NCI-H345 treated with DMSO at 0.1 percent for 48 hours (cell line): ENCODE measurements at regions not wholly inside any gene's neighbourhood (a gene's known extent, or its start where the extent isn't known, plus 50 kb on each side); places are given as distances from the start of the nearest gene placed in this dataset.
"Not testable (repeated sequence)": the region's sequence is repeated elsewhere in the genome, so short reads cannot be mapped to it uniquely, and the experiment has no call there.

Source experiments
- DNase-seq: peaks from one replicate; lab custom pipeline; 2025; ENCODE audit not compliant: unreplicated experiment; lab: John Stamatoyannopoulos, UW

DNA sequence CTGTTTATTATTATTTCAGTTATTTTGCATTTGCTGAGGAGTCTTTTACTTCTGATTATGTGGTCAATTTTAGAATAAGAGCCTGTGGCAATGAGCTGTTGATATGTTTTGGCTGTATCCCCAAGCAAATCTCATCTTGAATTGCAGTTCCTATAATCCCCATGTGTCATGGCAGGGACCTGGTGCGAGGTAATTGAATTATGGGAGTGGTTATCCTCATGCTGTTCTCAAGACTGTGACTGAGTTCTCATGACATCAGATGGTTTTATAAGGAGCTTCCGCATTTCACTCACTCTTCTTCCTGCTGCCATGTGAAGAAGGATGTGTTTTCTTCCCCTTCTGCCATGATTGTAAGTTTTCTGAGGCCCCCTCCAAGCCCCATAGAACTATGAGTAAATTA, 114.9 kb upstream of the SLCO6A1 start:
- DNase-seq = no peak

DNA sequence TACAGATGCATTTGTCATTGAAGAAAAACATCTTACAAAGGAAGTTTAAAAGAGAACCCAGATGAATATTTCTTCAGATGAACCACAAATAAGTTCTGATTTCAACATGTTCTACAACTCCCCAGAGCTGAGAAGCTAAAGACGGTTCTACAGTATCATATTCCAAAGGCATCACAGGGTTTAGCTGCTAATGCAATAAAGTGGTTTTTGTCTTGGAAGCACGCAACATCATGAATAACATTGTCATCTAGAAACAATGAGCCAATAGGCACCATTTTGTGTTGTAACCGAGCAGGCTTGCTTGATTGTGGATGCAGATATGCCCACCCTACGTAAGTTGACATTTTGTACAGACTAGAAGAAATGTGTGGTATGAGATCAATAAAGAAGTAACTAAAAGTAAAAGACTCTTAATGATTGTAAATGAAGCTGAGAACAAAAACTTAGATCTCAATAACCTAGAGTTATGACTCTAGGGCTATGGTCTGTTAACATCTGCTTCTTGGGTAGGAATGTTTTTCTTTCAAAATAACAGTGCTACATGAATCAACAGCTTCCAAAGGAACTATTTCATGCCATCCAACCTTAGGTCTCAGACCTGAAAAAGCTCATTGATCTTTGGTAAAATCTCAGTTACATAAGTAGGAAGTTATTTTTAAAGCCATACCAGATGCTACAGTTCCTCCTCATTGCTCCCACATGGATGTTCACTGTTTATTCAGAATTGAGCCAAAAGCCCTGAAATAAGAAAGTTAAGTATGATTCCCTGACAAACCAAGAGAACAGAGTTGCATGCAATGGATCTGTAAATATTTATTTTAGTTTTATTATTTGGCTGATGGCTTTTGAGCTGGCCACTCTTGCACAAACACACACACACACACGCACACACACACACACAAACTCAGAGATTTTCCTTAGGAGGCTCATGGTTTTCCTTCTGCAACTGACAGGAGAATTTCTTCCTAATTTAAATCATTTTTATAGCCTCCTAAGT, 118.7 kb upstream of the SLCO6A1 start:
- no peak for DNase-seq

DNA sequence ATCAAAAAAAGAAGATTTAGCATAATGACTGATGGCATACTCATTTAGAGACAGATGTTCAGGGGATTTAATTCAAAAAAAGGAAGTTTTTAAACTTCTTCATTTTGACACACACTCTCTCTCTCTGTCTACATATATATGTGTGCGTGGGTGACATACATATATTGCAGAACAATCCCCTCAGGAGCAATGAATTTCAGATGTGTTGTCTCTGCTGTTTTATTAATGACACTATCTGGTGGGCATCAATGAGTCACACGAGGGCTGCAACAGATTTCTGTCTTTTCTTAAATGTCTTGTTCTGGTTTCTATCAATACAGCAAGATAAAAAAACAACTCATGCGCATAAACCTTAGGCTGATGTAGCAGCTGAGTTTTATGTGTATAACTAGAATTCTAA, 123.5 kb upstream of the SLCO6A1 start:
- no peak for DNase-seq

DNA sequence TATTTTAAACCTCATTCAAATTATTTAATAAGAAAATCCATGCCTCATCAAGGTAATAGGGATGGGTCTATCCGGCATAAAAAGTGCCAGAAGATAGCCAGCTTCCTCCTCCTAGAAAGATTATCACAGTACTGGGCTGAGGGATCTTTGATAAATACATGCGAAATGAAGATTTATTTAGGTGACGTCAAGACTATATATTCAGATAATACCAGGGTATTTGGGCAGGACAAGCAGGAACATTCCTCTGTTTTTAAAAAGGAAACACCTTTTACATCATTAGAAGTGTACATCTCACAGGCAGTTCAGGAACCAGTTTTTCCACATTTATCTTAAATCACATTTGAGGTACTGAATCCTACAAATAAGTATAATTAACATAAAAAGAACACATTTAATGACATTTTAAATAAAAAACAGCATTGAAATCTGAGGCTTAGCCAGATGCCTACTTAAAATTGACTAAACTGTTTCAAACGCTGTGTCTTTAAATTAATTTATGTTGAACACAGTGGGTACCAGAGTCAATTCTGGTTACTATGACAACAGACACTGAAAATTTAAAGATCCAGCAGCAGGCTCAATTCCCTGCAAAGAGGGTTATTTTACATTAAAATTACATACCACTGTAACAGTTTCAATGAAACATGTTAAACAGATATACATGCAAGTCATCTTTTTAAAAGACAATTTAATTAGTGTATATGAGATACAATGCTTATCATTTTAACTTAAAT, 124.7 kb upstream of the SLCO6A1 start:
- no peak for DNase-seq

DNA sequence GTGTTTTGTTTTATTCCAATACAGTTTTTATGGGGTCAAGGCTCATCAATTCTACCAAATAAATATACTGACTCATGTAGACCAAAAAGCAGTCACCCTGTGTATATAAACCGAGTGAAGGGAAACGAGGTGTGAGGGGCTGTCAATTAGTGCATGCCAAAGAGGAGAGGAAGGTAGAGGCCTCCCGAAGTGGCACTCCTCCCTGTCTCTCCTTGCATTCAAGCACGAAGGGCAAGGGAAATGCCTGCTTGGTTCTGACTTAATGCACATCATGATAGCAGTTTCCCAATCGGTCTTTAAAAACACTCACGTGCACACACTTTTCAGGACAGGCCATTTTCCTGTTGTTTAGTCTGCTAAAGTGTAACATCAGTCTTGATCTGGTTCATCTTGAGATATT, 125.6 kb upstream of the SLCO6A1 start:
- DNase-seq = no peak

DNA sequence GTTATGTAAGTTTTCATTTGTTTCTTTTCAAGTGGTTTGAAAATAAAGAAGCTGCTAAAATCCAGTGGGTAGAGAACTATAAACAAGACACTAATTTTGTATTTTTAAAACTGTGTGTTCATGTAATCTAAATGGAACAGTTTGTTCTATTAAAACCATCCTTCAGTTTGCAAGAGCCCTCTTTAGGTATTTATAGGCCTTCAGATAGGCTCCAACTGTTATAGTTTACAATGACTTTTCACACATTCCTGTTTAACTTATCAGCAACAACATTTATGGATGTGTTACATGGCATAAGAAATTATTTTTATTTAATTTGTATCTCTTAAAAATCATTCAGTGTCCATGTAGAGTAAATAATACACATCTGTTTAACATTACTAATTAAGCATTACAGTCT, 126.7 kb upstream of the SLCO6A1 start:
- no peak for DNase-seq

DNA sequence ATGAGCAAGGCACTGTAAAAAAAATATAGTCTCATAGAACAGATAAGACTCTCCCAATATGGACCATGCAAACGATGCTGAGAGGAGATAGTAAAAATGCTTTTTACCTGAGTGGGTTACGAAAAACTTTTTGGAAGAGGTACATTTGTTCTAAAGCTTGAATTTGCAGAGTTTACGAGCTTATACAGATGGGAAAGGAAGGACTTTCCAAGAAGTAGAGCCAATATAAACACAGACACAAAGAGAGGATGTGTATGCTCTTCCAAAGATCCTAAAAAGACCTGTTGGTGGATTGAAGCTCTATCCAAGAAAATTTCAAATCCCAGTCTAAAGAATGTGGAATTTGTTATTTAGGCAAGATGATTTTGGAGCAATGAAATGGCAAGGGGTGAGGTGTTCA, 127.1 kb upstream of the SLCO6A1 start:
- DNase-seq = no peak

DNA sequence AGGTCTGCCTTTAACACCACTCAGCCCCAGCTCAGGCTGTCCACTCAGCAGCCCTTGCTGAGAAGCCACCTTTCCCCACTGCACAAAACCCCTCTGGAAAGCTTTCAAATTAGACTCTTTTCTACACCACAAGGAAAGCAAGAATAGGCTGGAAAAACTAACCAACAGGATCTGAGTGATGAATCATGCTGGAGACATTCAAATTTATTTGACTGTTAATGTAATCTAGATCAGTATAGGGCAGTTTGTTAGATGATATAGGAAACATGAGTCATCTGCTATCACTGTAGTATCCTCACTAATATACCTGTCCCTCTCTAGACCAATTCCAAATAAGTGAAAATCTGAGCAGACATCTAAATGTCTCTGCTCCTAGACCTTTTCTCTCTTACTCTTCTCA, 127.8 kb upstream of the PAM start:
- no peak for DNase-seq

DNA sequence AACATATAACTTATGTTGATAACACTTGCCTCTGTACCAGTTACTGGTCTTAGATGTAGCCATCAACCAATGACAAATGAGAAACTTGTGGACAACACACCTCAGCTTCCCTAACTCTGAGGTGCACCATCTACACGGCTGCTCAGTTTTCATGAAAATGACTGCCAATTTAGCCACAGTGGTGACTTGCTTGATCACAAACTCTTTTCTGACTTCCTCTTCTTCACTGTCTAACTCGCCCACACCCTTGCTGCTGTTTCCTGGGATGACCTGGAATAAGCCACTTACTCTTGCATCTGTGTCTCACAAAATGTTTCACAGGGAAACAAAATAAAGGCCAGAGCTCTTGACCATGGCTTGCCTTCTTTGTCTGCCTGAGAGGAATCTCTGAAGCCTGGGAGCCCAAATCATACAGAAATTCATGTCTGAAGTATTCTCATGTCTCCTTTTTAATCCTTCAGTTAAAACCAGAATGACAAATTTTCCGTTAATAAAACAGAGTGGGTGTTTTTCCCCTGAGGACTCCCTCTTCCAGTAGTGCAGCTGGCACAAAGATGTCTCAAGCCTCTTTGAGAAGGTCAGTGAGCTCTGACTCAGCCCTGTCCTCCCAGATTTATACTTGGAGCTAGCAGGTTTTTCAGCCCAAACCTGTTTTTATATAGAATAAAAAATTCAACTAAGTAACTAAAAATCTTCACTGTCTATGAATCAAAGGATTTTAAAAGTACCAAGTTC, 126.5 kb upstream of the PAM start:
- DNase-seq = no peak

DNA sequence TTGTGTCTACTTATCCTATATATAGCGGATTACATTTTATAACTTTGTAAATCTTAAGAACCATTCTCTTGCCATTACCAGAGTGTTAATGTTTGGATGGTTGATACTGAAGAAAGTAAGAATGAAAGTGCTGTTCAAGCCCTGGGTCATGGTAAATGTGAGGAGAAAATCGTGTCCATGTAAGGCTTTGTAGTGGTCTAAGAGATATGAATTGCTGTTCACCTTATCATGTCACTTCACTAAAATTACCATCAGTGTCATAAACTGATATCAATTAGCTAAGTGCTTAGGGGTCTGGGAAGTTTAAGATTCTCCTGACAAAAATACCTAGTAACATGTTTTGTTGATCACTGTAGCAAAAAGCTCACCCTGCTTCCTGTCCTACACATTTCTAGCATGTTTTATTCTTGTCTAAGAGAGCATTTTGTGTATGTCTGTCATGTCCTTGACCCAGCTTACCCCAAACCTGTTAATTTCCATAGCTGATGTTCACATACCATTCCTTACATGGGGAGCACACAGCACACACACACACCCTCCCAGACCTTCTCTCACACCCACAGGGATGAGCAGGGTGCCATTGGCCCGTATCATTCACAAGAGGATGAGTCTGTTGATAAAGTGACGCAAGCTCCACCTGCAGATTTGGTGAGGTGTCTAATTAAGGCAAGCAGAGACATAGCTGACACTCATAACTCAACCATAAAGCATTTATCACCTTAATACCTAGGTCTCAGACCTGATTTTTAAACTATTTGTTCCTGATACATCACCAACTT, 125.1 kb upstream of the PAM start:
- no peak for DNase-seq

DNA sequence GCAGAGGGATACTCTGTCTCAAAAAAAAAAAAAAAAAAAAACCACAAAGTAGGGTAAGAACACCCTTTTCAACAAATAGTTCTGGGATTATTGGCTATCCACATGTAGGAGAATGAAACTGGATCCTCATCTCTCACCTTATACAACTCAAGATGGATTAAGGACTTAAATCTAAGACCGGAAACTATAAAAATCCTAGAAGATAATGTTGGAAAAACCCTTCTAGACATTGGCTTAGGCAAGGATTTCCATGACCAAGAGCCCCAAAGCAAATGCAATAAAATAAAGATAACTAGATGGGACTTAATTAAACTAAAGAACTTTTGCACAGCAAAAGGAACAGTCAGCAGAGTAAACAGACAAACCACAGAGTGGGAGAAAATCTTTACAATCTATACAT, 119.7 kb upstream of the PAM start:
- not testable (repeated sequence) for DNase-seq

DNA sequence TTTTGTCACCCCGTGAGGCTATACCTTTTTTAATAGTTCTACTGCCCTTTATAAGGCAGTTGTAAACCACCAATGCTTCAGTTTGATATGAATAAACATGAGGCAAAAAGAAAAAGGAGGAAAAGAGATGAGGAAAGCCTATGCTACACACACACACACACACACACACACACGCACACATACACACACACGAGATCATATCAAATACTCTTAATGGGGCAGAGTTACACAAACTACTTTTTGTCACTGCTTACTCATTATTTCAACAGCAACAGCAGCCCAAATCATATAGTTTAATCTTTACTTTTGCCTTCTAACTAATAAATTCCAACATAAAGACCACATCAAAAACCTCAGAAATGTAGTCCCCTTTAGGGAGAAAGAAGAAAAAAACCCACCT, 116.8 kb upstream of the PAM start:
- DNase-seq = no peak

DNA sequence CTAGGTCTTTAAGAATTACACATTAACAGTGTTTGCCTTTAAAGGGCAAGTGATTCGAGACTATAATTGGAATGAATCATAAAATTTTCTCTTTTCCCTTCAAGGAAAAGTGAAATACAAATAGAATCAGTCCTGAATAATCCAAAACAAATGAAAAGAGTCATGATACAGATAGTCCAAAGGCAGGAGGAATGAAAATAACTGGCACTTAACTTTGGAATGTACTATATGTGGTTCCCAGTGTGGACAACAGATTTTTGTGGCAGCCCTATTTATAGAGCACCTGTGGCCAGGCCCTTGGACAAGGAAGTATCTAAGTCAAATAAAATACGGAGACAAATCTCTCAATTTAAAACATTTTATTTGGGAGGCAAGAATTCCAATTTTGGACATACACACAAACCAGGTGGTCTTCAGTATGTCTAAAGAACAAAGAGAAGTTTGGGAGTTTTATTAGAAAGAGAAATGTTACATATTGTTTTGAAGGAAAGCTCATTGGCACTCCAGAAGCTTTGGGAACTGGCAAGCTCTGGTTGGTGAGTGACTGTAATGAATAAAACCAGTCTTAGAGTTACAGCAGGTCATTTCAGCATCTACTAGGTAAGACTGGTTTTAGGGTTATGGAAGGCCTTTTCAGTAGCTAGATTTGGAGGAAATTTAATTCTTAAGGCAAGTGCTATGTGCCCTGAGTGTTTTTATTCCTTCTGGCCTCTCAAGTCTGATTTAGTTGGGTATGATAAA, 116.0 kb upstream of the PAM start:
- no peak for DNase-seq

DNA sequence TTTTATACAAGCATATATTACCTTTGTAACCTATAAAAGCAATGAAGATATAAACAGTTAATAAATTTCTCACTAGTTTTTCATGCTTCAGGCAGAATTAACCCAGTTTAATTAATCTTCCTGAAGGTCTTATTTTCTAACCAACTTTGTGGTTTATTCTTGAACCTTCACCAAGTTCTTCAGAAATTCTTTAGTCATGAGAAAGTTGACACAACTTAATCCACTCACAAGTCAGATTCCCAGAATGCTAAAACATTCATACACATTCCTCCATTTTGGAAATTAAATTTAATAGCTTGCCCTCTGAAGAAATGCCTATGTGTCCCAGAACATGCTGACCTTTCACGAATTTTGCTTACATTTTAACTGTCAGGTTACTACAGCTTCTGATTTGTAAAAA, 105.4 kb upstream of the PAM start:
- DNase-seq = no peak

DNA sequence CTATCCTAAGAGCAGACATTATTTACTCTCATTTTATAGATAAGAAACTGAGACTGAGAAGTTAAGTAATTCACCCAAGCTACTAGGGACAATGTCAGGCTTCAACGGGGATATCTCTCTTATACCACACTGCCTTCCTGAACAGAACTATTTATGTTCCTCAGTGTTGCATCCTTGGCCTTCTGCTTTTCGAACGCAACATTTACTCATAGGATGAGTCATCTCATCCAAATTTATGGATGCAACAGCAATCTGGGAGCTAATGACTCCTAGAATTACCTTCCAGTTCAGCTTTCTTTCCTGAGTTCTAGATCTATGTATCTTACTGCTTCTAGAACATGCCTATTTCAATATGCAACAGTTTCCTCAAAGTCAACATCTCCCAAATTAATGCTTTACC, 103.6 kb upstream of the PAM start:
- no peak for DNase-seq

DNA sequence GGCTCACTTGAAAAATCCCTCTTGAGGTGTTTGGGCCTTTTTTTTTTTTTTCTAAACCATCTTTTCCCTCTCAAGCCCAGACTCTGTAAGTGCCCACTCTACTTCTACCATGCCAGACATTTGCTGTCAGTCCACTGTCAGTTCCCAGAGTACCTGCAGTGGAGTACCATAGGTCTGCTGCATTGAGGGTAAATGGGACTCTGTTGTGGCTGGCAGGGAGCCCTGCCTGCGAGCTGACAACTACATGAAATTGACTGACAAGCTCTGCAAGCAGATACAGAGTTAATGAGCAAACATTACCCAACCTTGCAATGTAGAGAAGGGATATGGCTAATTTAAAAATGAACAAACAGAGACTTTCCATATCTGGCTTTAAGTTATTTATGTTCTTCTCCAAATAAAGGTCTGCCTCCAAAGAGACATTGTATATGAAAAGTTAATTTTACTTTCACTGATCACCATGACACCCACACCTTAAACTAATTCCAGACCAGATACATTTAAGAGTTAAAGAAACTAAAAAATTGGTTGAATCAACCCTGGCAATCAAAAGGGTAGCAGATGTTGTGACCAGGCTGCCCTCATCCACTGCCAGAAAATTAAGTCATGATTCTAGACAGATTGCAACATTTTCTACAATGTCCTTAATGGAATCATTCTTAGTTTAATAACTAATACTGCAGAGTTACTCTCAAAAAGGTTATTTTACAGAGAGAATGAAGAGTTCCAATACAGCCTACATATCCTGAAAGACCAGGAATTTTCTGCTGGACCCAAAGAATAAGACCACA, 100.4 kb upstream of the PAM start:
- DNase-seq = peak; percentile 12

DNA sequence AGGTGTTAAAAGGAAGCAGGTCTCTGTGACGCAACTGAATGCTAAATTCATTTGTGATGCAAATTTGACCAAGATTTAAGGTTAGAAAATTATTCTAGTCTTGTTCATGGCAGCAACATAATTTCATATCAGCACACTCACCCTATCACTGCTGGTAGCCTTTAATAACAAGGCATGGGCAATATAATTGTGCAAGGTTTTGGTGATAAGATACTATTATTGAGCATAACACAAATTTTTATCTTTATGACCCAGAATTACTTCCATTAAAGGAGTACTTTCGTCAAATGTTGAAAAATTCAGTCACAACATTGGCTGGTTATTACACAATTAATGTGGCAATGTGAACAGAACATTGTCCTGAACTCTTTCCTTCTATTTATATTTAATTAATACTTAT, 96.0 kb upstream of the PAM start:
- no peak for DNase-seq

DNA sequence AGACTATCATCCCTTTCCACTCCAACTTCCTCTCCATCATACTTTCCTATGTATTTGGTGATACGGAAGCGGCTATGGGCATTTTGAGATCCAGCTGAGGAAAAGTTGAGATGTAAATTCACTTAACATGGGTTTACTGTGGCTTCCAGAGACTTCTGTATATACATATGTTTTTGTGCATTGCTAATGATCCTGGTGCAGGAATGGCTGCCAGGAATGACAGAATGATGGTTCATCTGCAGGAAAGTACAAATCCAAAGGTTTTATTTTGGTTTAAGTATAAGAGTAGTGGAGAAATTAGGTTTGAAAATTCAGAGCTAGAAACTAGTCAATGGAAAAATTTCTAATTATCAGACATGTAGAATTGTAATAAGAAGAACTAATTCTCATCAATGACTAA, 95.0 kb upstream of the PAM start:
- DNase-seq = no peak

DNA sequence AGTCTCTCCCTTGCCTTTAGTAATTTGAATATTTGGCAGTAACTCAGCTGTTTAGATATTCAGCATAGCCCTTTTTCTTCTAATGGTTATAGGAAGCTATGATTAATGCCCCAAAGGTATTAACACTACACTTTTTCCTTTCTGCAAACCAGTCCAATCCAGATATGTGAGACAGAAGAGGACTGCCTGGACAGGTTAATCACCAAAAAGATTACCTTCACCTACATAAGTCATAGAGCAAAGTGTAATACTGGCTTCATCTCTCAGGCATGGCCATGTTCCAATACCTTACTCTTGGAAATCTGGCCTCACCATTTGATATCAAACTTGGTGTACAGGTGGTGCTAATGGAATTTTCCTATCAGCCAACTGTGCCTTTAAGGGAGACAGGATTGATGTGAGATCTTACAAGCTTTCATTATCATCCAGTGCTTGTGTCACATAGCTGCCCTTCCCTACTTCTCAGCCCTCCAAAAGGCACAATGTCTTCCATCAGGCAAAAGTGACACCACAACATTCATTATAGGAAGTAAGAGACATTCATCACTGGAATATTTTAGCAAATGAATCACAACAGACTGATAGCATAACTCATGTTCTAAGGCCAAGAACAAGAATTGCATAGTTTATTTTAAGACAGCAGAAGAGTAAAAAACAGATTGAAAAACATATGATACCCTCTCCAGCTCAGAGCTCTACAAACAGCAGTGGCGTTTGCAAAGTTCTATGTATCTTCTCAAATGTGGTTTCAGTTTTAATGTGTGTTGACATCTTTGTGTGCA, 91.2 kb upstream of the PAM start:
- no peak for DNase-seq
